ENCODE measurements at regions not wholly inside any gene's neighbourhood (a gene's known extent, or its start where the extent isn't known, plus 50 kb on each side); places are given as distances from the start of the nearest gene placed in this dataset.
"Not testable (repeated sequence)": the region's sequence is repeated elsewhere in the genome, so short reads cannot be mapped to it uniquely, and the experiment has no call there.

- H3K4me1 ChIP-seq (ENCODE audit: control extremely low read depth in 1 of 4, control insufficient read depth in 4 of 4, insufficient read depth in 4 of 4, low read length in 3 of 4), result peaks cover 0 to 17% (median 5%) of the 10 kb centered on the region in 4 experiments
- no peaks in the 10 kb centered on the region for H3K27me3 ChIP-seq (replicated peaks in 2 of 5; ENCODE audit: control insufficient read depth in 4 of 5, insufficient read depth in 5 of 5, low read length in 4 of 5)
- no peaks in the 10 kb centered on the region for H3K9me3 ChIP-seq (ENCODE audit: control extremely low read depth in 1 of 5, control insufficient read depth in 4 of 5, insufficient read depth in 2 of 5, low read depth in 1 of 5, low read length in 4 of 5)
- CTCF ChIA-PET, result no interaction called here
- H3K4me3 ChIP-seq (ENCODE audit: control insufficient read depth in 1 of 7, extremely low read depth in 1 of 7, insufficient read depth in 4 of 7, low read depth in 2 of 7, low read length in 6 of 7), result no peak overlapping the region
- H3K27ac ChIP-seq (ENCODE audit: insufficient read depth in 1 of 2, low read depth in 1 of 2, low read length in 2 of 2, poor library complexity in 1 of 2, severe bottlenecking in 2 of 2), result no peak overlapping the region
- H3K36me3 ChIP-seq (ENCODE audit: control insufficient read depth in 4 of 4, insufficient read depth in 4 of 4, low read length in 3 of 4), result no peaks in the 10 kb centered on the region
- no peak for DNase-seq
- POLR2A ChIA-PET, result no interaction called here
Measured at GRCh38 chrX:150094996-150095395, 156.7 kb upstream of the EOLA2 start.

GRCh38 chrX:150099316-150099715 lies 161.0 kb upstream of the EOLA2 start:
- Histone ChIP-seq H3K27me3 (replicated peaks in 2 of 5; ENCODE audit: control insufficient read depth in 4 of 5, insufficient read depth in 5 of 5, low read length in 4 of 5) (no peaks in the 10 kb centered on the region), H3K4me3 (ENCODE audit: control insufficient read depth in 1 of 7, extremely low read depth in 1 of 7, insufficient read depth in 4 of 7, low read depth in 2 of 7, low read length in 6 of 7) (no peak overlapping the region), H3K27ac (ENCODE audit: insufficient read depth in 1 of 2, low read depth in 1 of 2, low read length in 2 of 2, poor library complexity in 1 of 2, severe bottlenecking in 2 of 2) (no peak overlapping the region), H3K36me3 (ENCODE audit: control insufficient read depth in 4 of 4, insufficient read depth in 4 of 4, low read length in 3 of 4) (no peaks in the 10 kb centered on the region), H3K4me1 (ENCODE audit: control extremely low read depth in 1 of 4, control insufficient read depth in 4 of 4, insufficient read depth in 4 of 4, low read length in 3 of 4) (peaks cover 0 to 19% (median 5%) of the 10 kb centered on the region in 4 experiments), H3K9me3 (ENCODE audit: control extremely low read depth in 1 of 5, control insufficient read depth in 4 of 5, insufficient read depth in 2 of 5, low read depth in 1 of 5, low read length in 4 of 5) (no peaks in the 10 kb centered on the region)
- ChIA-PET CTCF (no interaction called here), POLR2A (no interaction called here)
- 47% methylated on average over 2 of the region's 2 CpGs for WGBS (ENCODE audit: insufficient coverage)
- DNase-seq, result peak; percentile 9 to 33 (median 22)

- H3K27ac ChIP-seq (ENCODE audit: insufficient read depth in 1 of 2, low read depth in 1 of 2, low read length in 2 of 2, poor library complexity in 1 of 2, severe bottlenecking in 2 of 2), result no peak overlapping the region
- CTCF ChIA-PET, result no interaction called here
- no peaks in the 10 kb centered on the region for H3K27me3 ChIP-seq (replicated peaks in 2 of 5; ENCODE audit: control insufficient read depth in 4 of 5, insufficient read depth in 5 of 5, low read length in 4 of 5)
- no peaks in the 10 kb centered on the region for H3K9me3 ChIP-seq (ENCODE audit: control extremely low read depth in 1 of 5, control insufficient read depth in 4 of 5, insufficient read depth in 2 of 5, low read depth in 1 of 5, low read length in 4 of 5)
- POLR2A ChIA-PET, result no interaction called here
- no peaks in the 10 kb centered on the region for H3K36me3 ChIP-seq (ENCODE audit: control insufficient read depth in 4 of 4, insufficient read depth in 4 of 4, low read length in 3 of 4)
- no peak overlapping the region for H3K4me3 ChIP-seq (ENCODE audit: control insufficient read depth in 1 of 7, extremely low read depth in 1 of 7, insufficient read depth in 4 of 7, low read depth in 2 of 7, low read length in 6 of 7)
- no peak for DNase-seq
- 50% methylated on average over 1 of the region's 3 CpGs for WGBS (ENCODE audit: insufficient coverage)
- peaks cover 0 to 19% (median 5%) of the 10 kb centered on the region in 4 experiments for H3K4me1 ChIP-seq (ENCODE audit: control extremely low read depth in 1 of 4, control insufficient read depth in 4 of 4, insufficient read depth in 4 of 4, low read length in 3 of 4)
Measured at GRCh38 chrX:150100261-150100660, 162.0 kb upstream of the EOLA2 start.

- Histone ChIP-seq H3K27me3 (replicated peaks in 2 of 5; ENCODE audit: control insufficient read depth in 4 of 5, insufficient read depth in 5 of 5, low read length in 4 of 5) (no peaks in the 10 kb centered on the region), H3K4me1 (ENCODE audit: control extremely low read depth in 1 of 4, control insufficient read depth in 4 of 4, insufficient read depth in 4 of 4, low read length in 3 of 4) (no peaks in the 10 kb centered on the region), H3K27ac (ENCODE audit: insufficient read depth in 1 of 2, low read depth in 1 of 2, low read length in 2 of 2, poor library complexity in 1 of 2, severe bottlenecking in 2 of 2) (no peak overlapping the region), H3K4me3 (ENCODE audit: control insufficient read depth in 1 of 7, extremely low read depth in 1 of 7, insufficient read depth in 4 of 7, low read depth in 2 of 7, low read length in 6 of 7) (no peak overlapping the region), H3K36me3 (ENCODE audit: control insufficient read depth in 4 of 4, insufficient read depth in 4 of 4, low read length in 3 of 4) (no peaks in the 10 kb centered on the region), H3K9me3 (ENCODE audit: control extremely low read depth in 1 of 5, control insufficient read depth in 4 of 5, insufficient read depth in 2 of 5, low read depth in 1 of 5, low read length in 4 of 5) (no peaks in the 10 kb centered on the region)
- POLR2A ChIA-PET, result no interaction called here
- CTCF ChIA-PET, result no interaction called here
- DNase-seq, result no peak
- WGBS (ENCODE audit: insufficient coverage), result 74% methylated on average over 6 of the region's 7 CpGs
Measured at GRCh38 chrX:150118476-150118875, 180.2 kb upstream of the EOLA2 start.

GRCh38 chrX:150119323-150119722 lies 181.0 kb upstream of the EOLA2 start:
- no peaks in the 10 kb centered on the region for H3K4me1 ChIP-seq (ENCODE audit: control extremely low read depth in 1 of 4, control insufficient read depth in 4 of 4, insufficient read depth in 4 of 4, low read length in 3 of 4)
- no peak overlapping the region for H3K27ac ChIP-seq (ENCODE audit: insufficient read depth in 1 of 2, low read depth in 1 of 2, low read length in 2 of 2, poor library complexity in 1 of 2, severe bottlenecking in 2 of 2)
- no peaks in the 10 kb centered on the region for H3K36me3 ChIP-seq (ENCODE audit: control insufficient read depth in 4 of 4, insufficient read depth in 4 of 4, low read length in 3 of 4)
- WGBS (ENCODE audit: insufficient coverage), result 81% methylated on average over 2 of the region's 2 CpGs
- CTCF ChIA-PET, result no interaction called here
- POLR2A ChIA-PET, result no interaction called here
- H3K9me3 ChIP-seq (ENCODE audit: control extremely low read depth in 1 of 5, control insufficient read depth in 4 of 5, insufficient read depth in 2 of 5, low read depth in 1 of 5, low read length in 4 of 5), result no peaks in the 10 kb centered on the region
- DNase-seq, result no peak
- H3K27me3 ChIP-seq (replicated peaks in 2 of 5; ENCODE audit: control insufficient read depth in 4 of 5, insufficient read depth in 5 of 5, low read length in 4 of 5), result no peaks in the 10 kb centered on the region
- H3K4me3 ChIP-seq (ENCODE audit: control insufficient read depth in 1 of 7, extremely low read depth in 1 of 7, insufficient read depth in 4 of 7, low read depth in 2 of 7, low read length in 6 of 7), result no peak overlapping the region

- DNase-seq; H3K27ac ChIP-seq (ENCODE audit: insufficient read depth in 1 of 2, low read depth in 1 of 2, low read length in 2 of 2, poor library complexity in 1 of 2, severe bottlenecking in 2 of 2); H3K36me3 ChIP-seq (ENCODE audit: control insufficient read depth in 4 of 4, insufficient read depth in 4 of 4, low read length in 3 of 4); H3K9me3 ChIP-seq (ENCODE audit: control extremely low read depth in 1 of 5, control insufficient read depth in 4 of 5, insufficient read depth in 2 of 5, low read depth in 1 of 5, low read length in 4 of 5); CTCF ChIA-PET; H3K27me3 ChIP-seq (replicated peaks in 2 of 5; ENCODE audit: control insufficient read depth in 4 of 5, insufficient read depth in 5 of 5, low read length in 4 of 5); H3K4me3 ChIP-seq (ENCODE audit: control insufficient read depth in 1 of 7, extremely low read depth in 1 of 7, insufficient read depth in 4 of 7, low read depth in 2 of 7, low read length in 6 of 7); H3K4me1 ChIP-seq (ENCODE audit: control extremely low read depth in 1 of 4, control insufficient read depth in 4 of 4, insufficient read depth in 4 of 4, low read length in 3 of 4); POLR2A ChIA-PET: not testable (repeated sequence)
- 100% methylated on average over 1 of the region's 2 CpGs for WGBS (ENCODE audit: insufficient coverage)
Measured at GRCh38 chrX:150125045-150125444, 186.8 kb upstream of the EOLA2 start.

GRCh38 chrX:150127216-150127615 lies 188.9 kb upstream of the EOLA2 start:
- H3K27ac ChIP-seq (ENCODE audit: insufficient read depth in 1 of 2, low read depth in 1 of 2, low read length in 2 of 2, poor library complexity in 1 of 2, severe bottlenecking in 2 of 2), result no peak overlapping the region
- no peaks in the 10 kb centered on the region for H3K27me3 ChIP-seq (replicated peaks in 2 of 5; ENCODE audit: control insufficient read depth in 4 of 5, insufficient read depth in 5 of 5, low read length in 4 of 5)
- H3K36me3 ChIP-seq (ENCODE audit: control insufficient read depth in 4 of 4, insufficient read depth in 4 of 4, low read length in 3 of 4), result no peaks in the 10 kb centered on the region
- H3K9me3 ChIP-seq (ENCODE audit: control extremely low read depth in 1 of 5, control insufficient read depth in 4 of 5, insufficient read depth in 2 of 5, low read depth in 1 of 5, low read length in 4 of 5), result no peaks in the 10 kb centered on the region
- ChIA-PET CTCF (no interaction called here), POLR2A (no interaction called here)
- WGBS (ENCODE audit: insufficient coverage), result 72% methylated on average over 2 of the region's 3 CpGs
- H3K4me3 ChIP-seq (ENCODE audit: control insufficient read depth in 1 of 7, extremely low read depth in 1 of 7, insufficient read depth in 4 of 7, low read depth in 2 of 7, low read length in 6 of 7), result no peak overlapping the region
- no peaks in the 10 kb centered on the region for H3K4me1 ChIP-seq (ENCODE audit: control extremely low read depth in 1 of 4, control insufficient read depth in 4 of 4, insufficient read depth in 4 of 4, low read length in 3 of 4)
- DNase-seq, result no peak
